GM10266 (cell line): ENCODE measurements at regions not wholly inside any gene's neighbourhood (a gene's known extent, or its start where the extent isn't known, plus 50 kb on each side); places are given as distances from the start of the nearest gene placed in this dataset.

Experiments
- DNase-seq: peaks from one replicate; pipeline ENCODE4 v3.0.0; 2012; ENCODE audit errors: extremely low spot score
- CTCF ChIP-seq: IDR thresholded peaks from 2 replicates; pipeline ENCODE4 v1.5.1; 2012; ENCODE audit warnings: mild to moderate bottlenecking, low read depth; ENCODE audit not compliant: control insufficient read depth, insufficient read depth; ENCODE audit errors: missing control alignments

GRCh38 chr14:82886670-82887069 is 1353.0 kb upstream of the SEL1L start:
- DNase-seq = no peak
- TF ChIP-seq CTCF = no peak

GRCh38 chr14:82889701-82890100 is 1356.0 kb upstream of the SEL1L start:
- TF ChIP-seq CTCF = no peak
- no peak for DNase-seq

GRCh38 chr14:82896476-82896875 is 1362.8 kb upstream of the SEL1L start:
- DNase-seq = no peak
- TF ChIP-seq CTCF = no peak

GRCh38 chr14:82897469-82898308 is 1364.0 kb upstream of the SEL1L start:
- TF ChIP-seq CTCF = no peak
- DNase-seq = no peak

- TF ChIP-seq CTCF = no peak
- no peak for DNase-seq
Measured at GRCh38 chr14:82905762-82906161, 1372.1 kb upstream of the SEL1L start.

- DNase-seq = no peak
- TF ChIP-seq CTCF = no peak
Measured at GRCh38 chr14:82911930-82912329, 1378.3 kb upstream of the SEL1L start.

GRCh38 chr14:82913396-82913795 is 1379.7 kb upstream of the SEL1L start:
- DNase-seq = no peak
- TF ChIP-seq CTCF = no peak
